Parathyroid adenoma (tissue), 2 donors: ENCODE measurements at regions not wholly inside any gene's neighbourhood (a gene's known extent, or its start where the extent isn't known, plus 50 kb on each side); places are given as distances from the start of the nearest gene placed in this dataset.

Source experiments
- H2AFZ ChIP-seq: fragments of 300-600 bp; sonication (generic); one replicate; pipeline ENCODE4 v1.7.0; 2017; ENCODE audit warnings: antibody characterized with exemption, mild to moderate bottlenecking
- H3K27ac ChIP-seq: fragments of 300-600 bp; sonication (generic); one replicate; pipeline ENCODE4 v1.7.0; 2017
- H3K27me3 ChIP-seq: fragments of 300-600 bp; sonication (generic); one replicate; pipeline ENCODE4 v1.7.0; 2017; ENCODE audit warnings: low read length; ENCODE audit not compliant: control insufficient read depth, insufficient read depth
- H3K36me3 ChIP-seq: fragments of 300-600 bp; sonication (generic); one replicate; pipeline ENCODE4 v1.7.0; 2017; ENCODE audit warnings: low read length; ENCODE audit not compliant: control insufficient read depth, insufficient read depth
- H3K4me1 ChIP-seq: fragments of 300-600 bp; sonication (generic); one replicate; pipeline ENCODE4 v1.7.0; 2017; ENCODE audit warnings: control low read depth
- H3K4me2 ChIP-seq: fragments of 300-600 bp; sonication (generic); one replicate; pipeline ENCODE4 v1.7.0; 2017; ENCODE audit warnings: low read length
- H3K4me3 ChIP-seq: fragments of 300-600 bp; sonication (generic); one replicate; pipeline ENCODE4 v1.7.0; 2017; ENCODE audit warnings: low read depth, low read length
- H3K79me2 ChIP-seq: fragments of 300-600 bp; sonication (generic); one replicate; pipeline ENCODE4 v1.7.0; 2017; ENCODE audit warnings: control low read depth
- H3K9ac ChIP-seq: fragments of 300-600 bp; sonication (generic); one replicate; pipeline ENCODE4 v1.7.0; 2017; ENCODE audit warnings: mild to moderate bottlenecking
- H3K9me3 ChIP-seq: fragments of 300-600 bp; sonication (generic); one replicate; pipeline ENCODE4 v1.7.0; 2017; ENCODE audit warnings: low read length; ENCODE audit not compliant: control insufficient read depth
- TF ChIP-seq, protein P1 (sequence below): fragments of 300-600 bp; sonication (generic); IDR thresholded peaks from one replicate; pipeline ENCODE4 v1.7.0; 2017; ENCODE audit warnings: antibody characterized with exemption, mild to moderate bottlenecking
- donor health status: primary hyperparathyroidism.

- H3K9me3 ChIP-seq = no peaks in the 10 kb centered on the region
- H3K4me2 ChIP-seq = no peak overlapping the region
- no peak overlapping the region for H3K9ac ChIP-seq
- H3K79me2 ChIP-seq = no peaks in the 10 kb centered on the region
- H2AFZ ChIP-seq = no peak overlapping the region
- H3K36me3 ChIP-seq = no peaks in the 10 kb centered on the region
- H3K27me3 ChIP-seq = no peaks in the 10 kb centered on the region
- no peak overlapping the region for H3K27ac ChIP-seq
- TF ChIP-seq, protein P1, sequence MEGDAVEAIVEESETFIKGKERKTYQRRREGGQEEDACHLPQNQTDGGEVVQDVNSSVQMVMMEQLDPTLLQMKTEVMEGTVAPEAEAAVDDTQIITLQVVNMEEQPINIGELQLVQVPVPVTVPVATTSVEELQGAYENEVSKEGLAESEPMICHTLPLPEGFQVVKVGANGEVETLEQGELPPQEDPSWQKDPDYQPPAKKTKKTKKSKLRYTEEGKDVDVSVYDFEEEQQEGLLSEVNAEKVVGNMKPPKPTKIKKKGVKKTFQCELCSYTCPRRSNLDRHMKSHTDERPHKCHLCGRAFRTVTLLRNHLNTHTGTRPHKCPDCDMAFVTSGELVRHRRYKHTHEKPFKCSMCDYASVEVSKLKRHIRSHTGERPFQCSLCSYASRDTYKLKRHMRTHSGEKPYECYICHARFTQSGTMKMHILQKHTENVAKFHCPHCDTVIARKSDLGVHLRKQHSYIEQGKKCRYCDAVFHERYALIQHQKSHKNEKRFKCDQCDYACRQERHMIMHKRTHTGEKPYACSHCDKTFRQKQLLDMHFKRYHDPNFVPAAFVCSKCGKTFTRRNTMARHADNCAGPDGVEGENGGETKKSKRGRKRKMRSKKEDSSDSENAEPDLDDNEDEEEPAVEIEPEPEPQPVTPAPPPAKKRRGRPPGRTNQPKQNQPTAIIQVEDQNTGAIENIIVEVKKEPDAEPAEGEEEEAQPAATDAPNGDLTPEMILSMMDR = no peak
- no peak overlapping the region for H3K4me3 ChIP-seq
- no peaks in the 10 kb centered on the region for H3K4me1 ChIP-seq
Observed at GRCh38 chr10:59558066-59558465, 151.6 kb downstream of the SLC16A9 start.

DNA sequence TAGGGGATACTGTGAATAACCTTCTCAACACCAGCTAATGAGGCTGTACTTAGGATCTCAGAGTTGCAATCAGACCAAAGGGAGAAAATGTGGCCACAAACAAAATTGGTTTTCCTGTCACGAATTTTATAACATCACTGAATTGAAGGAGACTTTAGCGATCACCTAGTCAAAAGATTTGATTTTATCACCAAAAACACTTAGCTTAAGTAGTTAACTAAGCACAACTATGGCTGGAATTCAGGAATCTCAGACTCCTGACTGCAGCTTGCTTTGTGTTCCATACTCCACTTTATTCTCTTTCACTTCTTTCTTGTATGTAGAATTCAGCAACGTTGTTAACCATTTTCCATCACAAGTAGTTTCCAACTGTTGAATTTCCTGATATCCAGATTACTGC is 152.0 kb downstream of the SLC16A9 start:
- H3K9me3 ChIP-seq = no peaks in the 10 kb centered on the region
- H3K4me3 ChIP-seq = no peak overlapping the region
- H3K27me3 ChIP-seq = no peaks in the 10 kb centered on the region
- no peak overlapping the region for H2AFZ ChIP-seq
- TF ChIP-seq, protein P1 = no peak
- no peak overlapping the region for H3K4me2 ChIP-seq
- H3K9ac ChIP-seq = no peak overlapping the region
- H3K4me1 ChIP-seq = no peaks in the 10 kb centered on the region
- H3K36me3 ChIP-seq = no peaks in the 10 kb centered on the region
- H3K27ac ChIP-seq = no peak overlapping the region
- H3K79me2 ChIP-seq = no peaks in the 10 kb centered on the region

- Histone ChIP-seq H3K4me3 (no peak overlapping the region), H3K36me3 (no peaks in the 10 kb centered on the region), H3K9me3 (no peaks in the 10 kb centered on the region), H3K79me2 (no peaks in the 10 kb centered on the region), H2AFZ (no peak overlapping the region), H3K9ac (no peak overlapping the region), H3K4me2 (no peak overlapping the region), H3K4me1 (no peaks in the 10 kb centered on the region), H3K27me3 (no peaks in the 10 kb centered on the region), H3K27ac (no peak overlapping the region)
- TF ChIP-seq, protein P1 = no peak
Observed at GRCh38 chr10:59557052-59557451, 152.6 kb downstream of the SLC16A9 start.

DNA sequence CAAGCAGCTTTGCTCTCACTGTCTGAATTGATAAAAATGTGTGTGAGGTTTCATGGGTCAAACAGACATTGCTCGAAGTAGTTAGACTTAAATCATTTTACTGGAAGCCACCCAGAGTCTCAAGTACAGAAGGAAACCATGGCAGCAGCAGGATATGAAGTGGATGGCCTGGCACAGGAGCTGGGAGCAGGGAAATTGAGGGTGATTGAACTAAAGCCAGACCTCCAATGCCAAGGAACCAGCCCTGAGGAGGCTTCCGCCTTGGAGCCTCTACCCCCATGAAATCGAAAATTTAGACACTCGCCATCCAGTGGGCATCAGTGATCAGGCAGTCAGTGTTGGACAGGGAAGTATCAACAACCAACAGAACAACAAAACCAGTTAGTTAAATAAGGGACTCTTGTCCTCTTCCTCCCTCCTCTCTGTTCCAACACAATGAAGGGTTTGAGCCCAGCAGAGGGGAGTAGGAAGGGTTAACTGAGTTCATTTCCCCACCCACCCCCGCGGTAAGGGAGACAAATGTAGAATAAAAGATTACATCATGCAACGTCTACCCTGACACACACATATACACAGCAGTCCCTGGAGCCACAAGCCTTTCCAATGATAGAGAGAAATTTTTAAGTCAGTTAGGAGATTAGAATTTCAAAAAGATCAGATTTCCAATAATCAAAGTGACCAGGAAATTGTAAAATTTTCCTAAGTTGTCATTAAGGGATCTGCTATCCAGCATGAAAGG is 156.3 kb downstream of the SLC16A9 start:
- H3K79me2 ChIP-seq = no peaks in the 10 kb centered on the region
- H3K4me1 ChIP-seq = no peaks in the 10 kb centered on the region
- no peak overlapping the region for H3K27ac ChIP-seq
- no peaks in the 10 kb centered on the region for H3K36me3 ChIP-seq
- no peak overlapping the region for H2AFZ ChIP-seq
- no peaks in the 10 kb centered on the region for H3K27me3 ChIP-seq
- no peak overlapping the region for H3K9ac ChIP-seq
- H3K4me3 ChIP-seq = no peak overlapping the region
- TF ChIP-seq, protein P1 = no peak
- H3K9me3 ChIP-seq = no peaks in the 10 kb centered on the region
- H3K4me2 ChIP-seq = no peak overlapping the region

GRCh38 chr10:59550061-59550460 is 159.6 kb downstream of the SLC16A9 start:
- H3K27ac ChIP-seq = no peak overlapping the region
- TF ChIP-seq, protein P1 = no peak
- no peak overlapping the region for H3K9ac ChIP-seq
- no peak overlapping the region for H2AFZ ChIP-seq
- no peaks in the 10 kb centered on the region for H3K27me3 ChIP-seq
- H3K4me3 ChIP-seq = no peak overlapping the region
- no peak overlapping the region for H3K4me2 ChIP-seq
- H3K79me2 ChIP-seq = no peaks in the 10 kb centered on the region
- H3K36me3 ChIP-seq = no peaks in the 10 kb centered on the region
- H3K9me3 ChIP-seq = no peaks in the 10 kb centered on the region
- H3K4me1 ChIP-seq = no peaks in the 10 kb centered on the region
